GM19467 (cell line): ENCODE measurements at regions not wholly inside any gene's neighbourhood (a gene's known extent, or its start where the extent isn't known, plus 50 kb on each side); places are given as distances from the start of the nearest gene placed in this dataset.
"Not testable (repeated sequence)": the region's sequence is repeated elsewhere in the genome, so short reads cannot be mapped to it uniquely, and the experiment has no call there.

ENCODE experiments used
- ATAC-seq: cut with Tn5 transposase; IDR thresholded peaks from one replicate; pipeline ENCODE4 v1.9.1; 2021; ENCODE audit warnings: mild to moderate bottlenecking, moderate library complexity; ENCODE audit not compliant: unreplicated experiment

GRCh38 chr13:48806522-48806921, 152.8 kb downstream of the CYSLTR2 start:
- no peak for ATAC-seq

- no peak for ATAC-seq
Measured at GRCh38 chr13:48808683-48809082, 155.0 kb downstream of the CYSLTR2 start.

- ATAC-seq, result no peak
Measured at GRCh38 chr13:48810013-48810412, 156.3 kb downstream of the CYSLTR2 start.

GRCh38 chr13:48813518-48813917, 159.8 kb downstream of the CYSLTR2 start:
- no peak for ATAC-seq

- no peak for ATAC-seq
Measured at GRCh38 chr13:48816700-48817099, 159.0 kb upstream of the FNDC3A start.

- no peak for ATAC-seq
Measured at GRCh38 chr13:48817166-48817802, 158.4 kb upstream of the FNDC3A start.

GRCh38 chr13:48818495-48819356, 157.0 kb upstream of the FNDC3A start:
- no peak for ATAC-seq

GRCh38 chr13:48819376-48819775, 156.3 kb upstream of the FNDC3A start:
- no peak for ATAC-seq

- no peak for ATAC-seq
Measured at GRCh38 chr13:48819899-48820298, 155.8 kb upstream of the FNDC3A start.

- ATAC-seq, result not testable (repeated sequence)
Measured at GRCh38 chr13:48823526-48823925, 152.2 kb upstream of the FNDC3A start.

GRCh38 chr13:48826039-48826438, 149.7 kb upstream of the FNDC3A start:
- no peak for ATAC-seq

GRCh38 chr13:48826922-48827454, 148.7 kb upstream of the FNDC3A start:
- not testable (repeated sequence) for ATAC-seq

GRCh38 chr13:48827709-48828108, 148.0 kb upstream of the FNDC3A start:
- ATAC-seq, result no peak

GRCh38 chr13:48828962-48829411, 146.7 kb upstream of the FNDC3A start:
- ATAC-seq, result no peak

GRCh38 chr13:48829536-48829935, 146.2 kb upstream of the FNDC3A start:
- no peak for ATAC-seq

- no peak for ATAC-seq
Measured at GRCh38 chr13:48831248-48831647, 144.5 kb upstream of the FNDC3A start.

- no peak for ATAC-seq
Measured at GRCh38 chr13:48833412-48833811, 142.3 kb upstream of the FNDC3A start.

GRCh38 chr13:48835326-48835725, 140.4 kb upstream of the FNDC3A start:
- not testable (repeated sequence) for ATAC-seq

GRCh38 chr13:48838193-48838973, 137.3 kb upstream of the FNDC3A start:
- no peak for ATAC-seq

- no peak for ATAC-seq
Measured at GRCh38 chr13:48839171-48839570, 136.5 kb upstream of the FNDC3A start.

- ATAC-seq, result no peak
Measured at GRCh38 chr13:48840366-48840765, 135.3 kb upstream of the FNDC3A start.
